ENCODE measurements at regions not wholly inside any gene's neighbourhood (a gene's known extent, or its start where the extent isn't known, plus 50 kb on each side); places are given as distances from the start of the nearest gene placed in this dataset.
"Not testable (repeated sequence)": the region's sequence is repeated elsewhere in the genome, so short reads cannot be mapped to it uniquely, and the experiment has no call there.

- no peak for DNase-seq
- CTCF ChIA-PET, result no interaction called here
- no peaks in the 10 kb centered on the region for H3K27me3 Mint-ChIP-seq
- no peaks in the 10 kb centered on the region for H3K9me3 Mint-ChIP-seq
- no peak overlapping the region for H3K4me3 Mint-ChIP-seq
- H3K27ac Mint-ChIP-seq, result no peak overlapping the region
- H3K4me1 Mint-ChIP-seq, result peaks cover 8% of the 10 kb centered on the region
- no peaks in the 10 kb centered on the region for H3K36me3 Mint-ChIP-seq (ENCODE audit: low read depth)
- POLR2A ChIA-PET, result no interaction called here
Measured at GRCh38 chr2:64809216-64809615, 155.5 kb upstream of the SERTAD2 start.

- Mint-ChIP-seq H3K4me3 (no peak overlapping the region), H3K27ac (no peak overlapping the region), H3K9me3 (no peaks in the 10 kb centered on the region), H3K36me3 (ENCODE audit: low read depth) (no peaks in the 10 kb centered on the region), H3K4me1 (peaks cover 8% of the 10 kb centered on the region), H3K27me3 (no peaks in the 10 kb centered on the region)
- ChIA-PET POLR2A (interaction anchor here (1.2 kb wide), 2 partner anchors 45 to 161 kb away, joined by 3 to 4 read pairs; no protein-coding TSS in a partner anchor), CTCF (no interaction called here)
- no peak for DNase-seq
Measured at GRCh38 chr2:64812285-64812684, 158.6 kb upstream of the SERTAD2 start.

- no peaks in the 10 kb centered on the region for H3K27me3 Mint-ChIP-seq
- peaks cover 12% of the 10 kb centered on the region for H3K4me1 Mint-ChIP-seq
- POLR2A ChIA-PET, result interaction anchor here (0.8 kb wide), 1 partner anchor 15 kb away, joined by 3 read pairs; no protein-coding TSS in a partner anchor
- H3K27ac Mint-ChIP-seq, result no peak overlapping the region
- CTCF ChIA-PET, result interaction anchor here (1.3 to 1.9 kb wide), 2 partner anchors 17 to 160 kb away, joined by 3 to 8 read pairs; partner anchors contain the start of gene SERTAD2
- H3K9me3 Mint-ChIP-seq, result no peaks in the 10 kb centered on the region
- no peak for DNase-seq
- no peak overlapping the region for H3K4me3 Mint-ChIP-seq
- H3K36me3 Mint-ChIP-seq (ENCODE audit: low read depth), result no peaks in the 10 kb centered on the region
Measured at GRCh38 chr2:64814007-64814406, 160.3 kb upstream of the SERTAD2 start.

GRCh38 chr2:64816526-64816925 is 162.8 kb upstream of the SERTAD2 start:
- H3K4me3 Mint-ChIP-seq; H3K27me3 Mint-ChIP-seq; H3K9me3 Mint-ChIP-seq; POLR2A ChIA-PET; H3K36me3 Mint-ChIP-seq (ENCODE audit: low read depth); DNase-seq; H3K27ac Mint-ChIP-seq: not testable (repeated sequence)
- H3K4me1 Mint-ChIP-seq, result peaks cover 30% of the 10 kb centered on the region
- CTCF ChIA-PET, result interaction anchor here (4.9 kb wide), 1 partner anchor 16 kb away, joined by 29 read pairs; no protein-coding TSS in a partner anchor

GRCh38 chr2:64817453-64817852 is 163.7 kb upstream of the SERTAD2 start:
- Mint-ChIP-seq H3K27ac (no peak overlapping the region), H3K4me3 (no peak overlapping the region), H3K4me1 (peaks cover 25% of the 10 kb centered on the region), H3K36me3 (ENCODE audit: low read depth) (peaks cover 5% of the 10 kb centered on the region), H3K9me3 (no peaks in the 10 kb centered on the region), H3K27me3 (no peaks in the 10 kb centered on the region)
- ChIA-PET CTCF (interaction anchor here (4.0 to 4.9 kb wide), 2 partner anchors 15 to 164 kb away, joined by 18 to 29 read pairs; partner anchors contain the start of gene SERTAD2), POLR2A (no interaction called here)
- no peak for DNase-seq

- Mint-ChIP-seq H3K4me3 (no peak overlapping the region), H3K27me3 (no peaks in the 10 kb centered on the region), H3K9me3 (no peaks in the 10 kb centered on the region), H3K4me1 (peaks cover 25% of the 10 kb centered on the region), H3K27ac (peak overlapping the region; percentile 89), H3K36me3 (ENCODE audit: low read depth) (peaks cover 6% of the 10 kb centered on the region)
- CTCF ChIA-PET, result interaction anchor here (2.5 to 4.9 kb wide), 3 partner anchors 14 to 173 kb away, joined by 8 to 29 read pairs (median 18); partner anchors contain the start of gene SERTAD2
- DNase-seq, result no peak
- POLR2A ChIA-PET, result interaction anchor here (1.1 kb wide), 1 partner anchor 16 kb away, joined by 3 read pairs; no protein-coding TSS in a partner anchor
Measured at GRCh38 chr2:64818664-64819060, 164.9 kb upstream of the SERTAD2 start.

- no peaks in the 10 kb centered on the region for H3K9me3 Mint-ChIP-seq
- no peak for DNase-seq
- CTCF ChIA-PET, result interaction anchor here (2.5 to 4.9 kb wide), 3 partner anchors 13 to 173 kb away, joined by 8 to 29 read pairs (median 18); partner anchors contain the start of gene SERTAD2
- H3K36me3 Mint-ChIP-seq (ENCODE audit: low read depth), result peaks cover 6% of the 10 kb centered on the region
- POLR2A ChIA-PET, result interaction anchor here (1.0 to 1.6 kb wide), 7 partner anchors 17 to 295 kb away, joined by 3 to 7 read pairs (median 4); partner anchors contain the start of genes AFTPH and SERTAD2
- peaks cover 25% of the 10 kb centered on the region for H3K4me1 Mint-ChIP-seq
- no peaks in the 10 kb centered on the region for H3K27me3 Mint-ChIP-seq
- H3K27ac Mint-ChIP-seq, result peak overlapping the region; percentile 89
- H3K4me3 Mint-ChIP-seq, result no peak overlapping the region
Measured at GRCh38 chr2:64819361-64819760, 165.6 kb upstream of the SERTAD2 start.

GRCh38 chr2:64819774-64820688 is 166.3 kb upstream of the SERTAD2 start:
- Mint-ChIP-seq H3K4me3 (peak overlapping the region; percentile 21), H3K4me1 (peaks cover 25% of the 10 kb centered on the region), H3K9me3 (no peaks in the 10 kb centered on the region), H3K27ac (peak overlapping the region; percentile 89), H3K27me3 (no peaks in the 10 kb centered on the region), H3K36me3 (ENCODE audit: low read depth) (peaks cover 6% of the 10 kb centered on the region)
- ChIA-PET CTCF (interaction anchor here (2.5 to 4.9 kb wide), 3 partner anchors 12 to 174 kb away, joined by 8 to 29 read pairs (median 18); partner anchors contain the start of gene SERTAD2), POLR2A (interaction anchor here (1.0 to 1.6 kb wide), 10 partner anchors 10 to 295 kb away, joined by 3 to 7 read pairs (median 4); partner anchors contain the start of genes AFTPH and SERTAD2)
- peak; percentile 63 for DNase-seq

- DNase-seq, result no peak
- Mint-ChIP-seq H3K9me3 (no peaks in the 10 kb centered on the region), H3K27me3 (no peaks in the 10 kb centered on the region), H3K36me3 (ENCODE audit: low read depth) (peaks cover 6% of the 10 kb centered on the region), H3K27ac (no peak overlapping the region), H3K4me3 (no peak overlapping the region), H3K4me1 (peaks cover 25% of the 10 kb centered on the region)
- CTCF ChIA-PET, result interaction anchor here (4.0 to 4.9 kb wide), 2 partner anchors 11 to 167 kb away, joined by 18 to 29 read pairs; partner anchors contain the start of gene SERTAD2
- POLR2A ChIA-PET, result interaction anchor here (1.1 to 1.6 kb wide), 6 partner anchors 9 to 296 kb away, joined by 4 to 7 read pairs (median 5); partner anchors contain the start of genes AFTPH and SERTAD2
Measured at GRCh38 chr2:64820901-64821300, 167.2 kb upstream of the SERTAD2 start.

- Mint-ChIP-seq H3K27ac (no peak overlapping the region), H3K4me3 (no peak overlapping the region), H3K36me3 (ENCODE audit: low read depth) (peaks cover 6% of the 10 kb centered on the region), H3K9me3 (no peaks in the 10 kb centered on the region), H3K4me1 (peaks cover 21% of the 10 kb centered on the region), H3K27me3 (no peaks in the 10 kb centered on the region)
- CTCF ChIA-PET, result no interaction called here
- POLR2A ChIA-PET, result no interaction called here
- no peak for DNase-seq
Measured at GRCh38 chr2:64823794-64824193, 165.4 kb upstream of the SLC1A4 start.

- CTCF ChIA-PET, result no interaction called here
- POLR2A ChIA-PET, result no interaction called here
Measured at GRCh38 chr2:64825831-64826491, 163.2 kb upstream of the SLC1A4 start.

GRCh38 chr2:64826703-64827102 is 162.5 kb upstream of the SLC1A4 start:
- ChIA-PET CTCF (no interaction called here), POLR2A (no interaction called here)
- Mint-ChIP-seq H3K27ac (no peak overlapping the region), H3K27me3 (no peaks in the 10 kb centered on the region), H3K4me3 (no peak overlapping the region), H3K36me3 (ENCODE audit: low read depth) (peaks cover 3% of the 10 kb centered on the region), H3K4me1 (peaks cover 9% of the 10 kb centered on the region), H3K9me3 (no peaks in the 10 kb centered on the region)
- no peak for DNase-seq

More at GRCh38 chr2:64825831-64826491, 163.2 kb upstream of the SLC1A4 start:
- H3K4me3 Mint-ChIP-seq, result no peak overlapping the region
- no peak for DNase-seq
- H3K27ac Mint-ChIP-seq, result no peak overlapping the region
- no peaks in the 10 kb centered on the region for H3K9me3 Mint-ChIP-seq
- H3K27me3 Mint-ChIP-seq, result no peaks in the 10 kb centered on the region
- H3K36me3 Mint-ChIP-seq (ENCODE audit: low read depth), result peaks cover 3% of the 10 kb centered on the region
- H3K4me1 Mint-ChIP-seq, result peaks cover 6% of the 10 kb centered on the region
